Transverse colon (tissue), 4 donors: ENCODE measurements at regions not wholly inside any gene's neighbourhood (a gene's known extent, or its start where the extent isn't known, plus 50 kb on each side); places are given as distances from the start of the nearest gene placed in this dataset.

Experiments
- CTCF ChIP-seq, 5 experiments: fragments of 200-600 bp in 3 of 5; fragments of 450-650 bp in 2 of 5; sonication (generic) in 3 of 5; IDR thresholded peaks; 1 replicate in 2 of 5; 2 replicates in 3 of 5; pipeline ENCODE4 v1.5.1; 2016 to 2017; ENCODE audit warnings: antibody characterized with exemption in 5 of 5, inconsistent platforms in 3 of 5, mild to moderate bottlenecking in 2 of 5, moderate library complexity in 1 of 5
- POLR2A ChIP-seq: fragments of 450-650 bp; IDR thresholded peaks from one replicate; pipeline ENCODE4 v1.6.1; 2016; ENCODE audit warnings: antibody characterized with exemption, mild to moderate bottlenecking, moderate library complexity
- POLR2AphosphoS5 ChIP-seq, 3 donors: sonication (generic); formaldehyde crosslinking; IDR thresholded peaks; one replicate each; pipeline ENCODE4 v1.6.1; 2016; ENCODE audit warnings: antibody characterized with exemption in 3 of 3

GRCh38 chr3:20924646-20925385, 738.8 kb upstream of the SGO1 start:
- TF ChIP-seq POLR2AphosphoS5 (IDR thresholded peaks at IDR 0.05), result no peak
- TF ChIP-seq CTCF (IDR thresholded peaks at IDR 0.05), result no peak
- TF ChIP-seq POLR2A, result no peak
